Mesendoderm (in vitro differentiated cells): ENCODE measurements at regions not wholly inside any gene's neighbourhood (a gene's known extent, or its start where the extent isn't known, plus 50 kb on each side); places are given as distances from the start of the nearest gene placed in this dataset.

Source experiments
- DNase-seq: peaks from one replicate; pipeline ENCODE4 v3.0.0; 2013
- H2AK5ac ChIP-seq: 2 replicates; pipeline ENCODE4 v1.6.1; 2013; ENCODE audit warnings: low read length, inconsistent platforms
- H2BK120ac ChIP-seq: 2 replicates; pipeline ENCODE4 v1.6.1; 2013; ENCODE audit warnings: low read depth, mild to moderate bottlenecking, low read length, moderate library complexity, mixed read lengths
- H2BK15ac ChIP-seq: replicated peaks from 2 replicates; pipeline ENCODE4 v1.6.1; 2013; ENCODE audit warnings: low read depth, mild to moderate bottlenecking, moderate library complexity
- H2BK5ac ChIP-seq: 2 replicates; pipeline ENCODE4 v1.6.1; 2013; ENCODE audit warnings: low read length, inconsistent platforms
- H3K18ac ChIP-seq: 2 replicates; pipeline ENCODE4 v1.6.1; 2013; ENCODE audit warnings: mild to moderate bottlenecking, low read length, mixed read lengths
- H3K23ac ChIP-seq: one replicate; pipeline ENCODE4 v1.6.1; 2013; ENCODE audit warnings: low read length
- H3K27ac ChIP-seq: 2 replicates; pipeline ENCODE4 v1.5.1; 2013; ENCODE audit warnings: low read depth, mild to moderate bottlenecking, inconsistent platforms, low read length, moderate library complexity
- H3K27me3 ChIP-seq: 2 replicates; pipeline ENCODE4 v1.6.1; 2013; ENCODE audit warnings: low read length, control low read depth, mild to moderate bottlenecking, inconsistent platforms; ENCODE audit not compliant: insufficient read depth, poor library complexity
- H3K36me3 ChIP-seq: 2 replicates; pipeline ENCODE4 v1.6.1; 2013; ENCODE audit warnings: low read length, inconsistent platforms; ENCODE audit not compliant: control insufficient read depth, insufficient read depth
- H3K4ac ChIP-seq: one replicate; pipeline ENCODE4 v1.6.1; 2013; ENCODE audit warnings: low read depth, mild to moderate bottlenecking, low read length, moderate library complexity
- H3K4me1 ChIP-seq: 2 replicates; pipeline ENCODE4 v1.6.1; 2013; ENCODE audit warnings: low read depth, low read length, inconsistent platforms; ENCODE audit not compliant: control insufficient read depth
- H3K4me2 ChIP-seq: 2 replicates; pipeline ENCODE4 v1.6.1; 2013; ENCODE audit warnings: low read length
- H3K4me3 ChIP-seq: 2 replicates; pipeline ENCODE4 v1.5.1; 2013; ENCODE audit warnings: mild to moderate bottlenecking, low read length
- H3K56ac ChIP-seq: one replicate; pipeline ENCODE4 v1.6.1; 2013; ENCODE audit warnings: low read length
- H3K79me1 ChIP-seq: 2 replicates; pipeline ENCODE4 v1.6.1; 2013; ENCODE audit warnings: low read length, inconsistent platforms
- H3K79me2 ChIP-seq: 2 replicates; pipeline ENCODE4 v1.6.1; 2013; ENCODE audit warnings: mild to moderate bottlenecking, low read length; ENCODE audit not compliant: control insufficient read depth, insufficient read depth
- H3K9ac ChIP-seq: 2 replicates; pipeline ENCODE4 v1.6.1; 2013; ENCODE audit warnings: low read length, inconsistent platforms
- H4K5ac ChIP-seq: one replicate; pipeline ENCODE4 v1.6.1; 2013; ENCODE audit warnings: low read length
- H4K8ac ChIP-seq: one replicate; pipeline ENCODE4 v1.6.1; 2013; ENCODE audit warnings: low read depth, mild to moderate bottlenecking, control low read depth, low read length, moderate library complexity
- WGBS: extraction: QIAGEN DNeasy Blood & Tissue Kit; methylation state at CpG from one replicate; pipeline ENCODE4 v1.1.7; 2013; ENCODE audit warnings: low lambda C conversion rate, missing lambda C conversion rate; ENCODE audit not compliant: insufficient coverage; ENCODE audit errors: extremely low coverage; 5-methylcytosine and 5-hydroxymethylcytosine counted together

GRCh38 chr7:46996972-46997371 is 584.9 kb downstream of the TNS3 start:
- H3K4me2 ChIP-seq: no peak overlapping the region
- no peak overlapping the region for H4K5ac ChIP-seq
- H3K36me3 ChIP-seq: no peaks in the 10 kb centered on the region
- no CpG with 5 or more reads among the region's 3 CpGs for WGBS
- no peak overlapping the region for H3K9ac ChIP-seq
- H4K8ac ChIP-seq: no peak overlapping the region
- no peaks in the 10 kb centered on the region for H3K79me2 ChIP-seq
- H3K56ac ChIP-seq: no peak overlapping the region
- no peaks in the 10 kb centered on the region for H3K27me3 ChIP-seq
- no peaks in the 10 kb centered on the region for H3K4me1 ChIP-seq
- no peak for DNase-seq
- no peaks in the 10 kb centered on the region for H3K79me1 ChIP-seq
- no peak overlapping the region for H3K4ac ChIP-seq
- no peak overlapping the region for H2BK15ac ChIP-seq
- no peak overlapping the region for H3K18ac ChIP-seq
- no peak overlapping the region for H3K4me3 ChIP-seq
- H3K23ac ChIP-seq: no peak overlapping the region
- H2BK120ac ChIP-seq: no peak overlapping the region
- no peak overlapping the region for H2BK5ac ChIP-seq
- H2AK5ac ChIP-seq: no peak overlapping the region
- no peak overlapping the region for H3K27ac ChIP-seq

DNA sequence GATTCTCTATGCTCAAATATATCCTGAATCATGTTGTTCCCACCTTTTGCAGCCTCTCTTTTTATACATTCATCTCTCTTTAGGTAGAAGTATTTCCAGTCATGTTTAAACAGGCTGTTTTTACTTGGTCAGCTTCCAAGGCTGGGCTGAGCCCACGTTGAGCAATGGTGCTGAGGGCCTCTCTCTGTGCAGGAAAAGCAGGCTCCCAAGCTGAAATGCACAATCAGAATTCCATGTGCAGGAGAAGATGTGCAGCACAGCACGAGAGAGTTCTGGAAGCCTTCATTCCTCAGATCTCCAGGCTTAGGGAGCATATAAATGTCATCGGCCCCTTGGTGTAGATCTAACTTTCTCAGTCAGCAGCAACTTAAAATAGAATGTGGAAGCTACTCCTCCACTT is 588.5 kb downstream of the TNS3 start:
- H3K56ac ChIP-seq: no peak overlapping the region
- no CpG with 5 or more reads among the region's 3 CpGs for WGBS
- H3K9ac ChIP-seq: no peak overlapping the region
- H3K4me1 ChIP-seq: no peaks in the 10 kb centered on the region
- H3K36me3 ChIP-seq: no peaks in the 10 kb centered on the region
- H4K8ac ChIP-seq: no peak overlapping the region
- no peak overlapping the region for H3K4ac ChIP-seq
- no peak overlapping the region for H2BK120ac ChIP-seq
- H2BK15ac ChIP-seq: no peak overlapping the region
- no peak overlapping the region for H3K4me2 ChIP-seq
- H3K18ac ChIP-seq: no peak overlapping the region
- no peak overlapping the region for H3K27ac ChIP-seq
- no peak overlapping the region for H2AK5ac ChIP-seq
- no peak overlapping the region for H2BK5ac ChIP-seq
- no peak for DNase-seq
- no peak overlapping the region for H3K4me3 ChIP-seq
- no peak overlapping the region for H4K5ac ChIP-seq
- no peak overlapping the region for H3K23ac ChIP-seq
- H3K79me2 ChIP-seq: no peaks in the 10 kb centered on the region
- H3K79me1 ChIP-seq: no peaks in the 10 kb centered on the region
- no peaks in the 10 kb centered on the region for H3K27me3 ChIP-seq

DNA sequence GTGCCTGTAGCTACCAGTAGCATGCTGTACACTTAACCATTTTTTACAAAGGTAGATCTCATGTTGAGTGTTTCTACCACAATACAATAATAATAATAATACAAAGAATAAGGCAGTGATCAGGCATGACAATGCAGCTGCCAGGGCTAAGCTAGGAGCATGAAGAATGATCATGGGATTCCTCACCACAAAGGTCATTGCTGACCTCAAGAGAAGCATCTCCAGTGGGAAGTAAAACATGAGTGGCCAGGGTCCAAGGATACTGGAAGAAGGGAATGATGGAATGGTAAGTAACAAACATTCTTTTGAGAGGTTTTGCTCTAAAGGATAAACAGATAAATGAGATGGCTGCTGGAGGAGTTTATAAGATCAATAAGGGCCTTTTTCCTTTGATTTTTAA is 591.1 kb downstream of the TNS3 start:
- H3K23ac ChIP-seq: no peak overlapping the region
- no peak overlapping the region for H3K4me2 ChIP-seq
- H3K4me1 ChIP-seq: no peaks in the 10 kb centered on the region
- H3K79me2 ChIP-seq: no peaks in the 10 kb centered on the region
- no peak overlapping the region for H3K27ac ChIP-seq
- H4K5ac ChIP-seq: no peak overlapping the region
- no peak overlapping the region for H3K4ac ChIP-seq
- no peaks in the 10 kb centered on the region for H3K27me3 ChIP-seq
- no peak overlapping the region for H3K56ac ChIP-seq
- H3K79me1 ChIP-seq: no peaks in the 10 kb centered on the region
- no peak overlapping the region for H3K9ac ChIP-seq
- DNase-seq: no peak
- H2BK120ac ChIP-seq: no peak overlapping the region
- H3K18ac ChIP-seq: no peak overlapping the region
- no peak overlapping the region for H4K8ac ChIP-seq
- no peak overlapping the region for H2BK5ac ChIP-seq
- no peaks in the 10 kb centered on the region for H3K36me3 ChIP-seq
- H2AK5ac ChIP-seq: no peak overlapping the region
- no peak overlapping the region for H2BK15ac ChIP-seq
- H3K4me3 ChIP-seq: no peak overlapping the region

GRCh38 chr7:46989247-46989646 is 592.7 kb downstream of the TNS3 start:
- no peak overlapping the region for H3K56ac ChIP-seq
- H3K4me3 ChIP-seq: no peak overlapping the region
- no peak overlapping the region for H3K4ac ChIP-seq
- no peak overlapping the region for H2BK15ac ChIP-seq
- no peak overlapping the region for H4K5ac ChIP-seq
- no peak overlapping the region for H3K4me2 ChIP-seq
- H3K23ac ChIP-seq: no peak overlapping the region
- no peak overlapping the region for H3K27ac ChIP-seq
- no peak overlapping the region for H3K9ac ChIP-seq
- no peaks in the 10 kb centered on the region for H3K27me3 ChIP-seq
- no peak overlapping the region for H2BK5ac ChIP-seq
- H4K8ac ChIP-seq: no peak overlapping the region
- no peak overlapping the region for H3K18ac ChIP-seq
- no peaks in the 10 kb centered on the region for H3K36me3 ChIP-seq
- H3K79me2 ChIP-seq: no peaks in the 10 kb centered on the region
- H3K79me1 ChIP-seq: no peaks in the 10 kb centered on the region
- DNase-seq: no peak
- no peak overlapping the region for H2BK120ac ChIP-seq
- no peaks in the 10 kb centered on the region for H3K4me1 ChIP-seq
- H2AK5ac ChIP-seq: no peak overlapping the region

GRCh38 chr7:46982928-46983327 is 599.0 kb downstream of the TNS3 start:
- no peak overlapping the region for H3K4me2 ChIP-seq
- H3K4ac ChIP-seq: no peak overlapping the region
- H3K23ac ChIP-seq: no peak overlapping the region
- no peak overlapping the region for H3K18ac ChIP-seq
- no peaks in the 10 kb centered on the region for H3K27me3 ChIP-seq
- no peak for DNase-seq
- H3K9ac ChIP-seq: no peak overlapping the region
- H3K79me2 ChIP-seq: no peaks in the 10 kb centered on the region
- no peak overlapping the region for H2BK15ac ChIP-seq
- no peak overlapping the region for H3K4me3 ChIP-seq
- no peak overlapping the region for H2AK5ac ChIP-seq
- no peak overlapping the region for H4K5ac ChIP-seq
- H3K79me1 ChIP-seq: no peaks in the 10 kb centered on the region
- H2BK5ac ChIP-seq: no peak overlapping the region
- H3K36me3 ChIP-seq: no peaks in the 10 kb centered on the region
- no peak overlapping the region for H2BK120ac ChIP-seq
- H3K4me1 ChIP-seq: no peaks in the 10 kb centered on the region
- WGBS: no CpG with 5 or more reads among the region's 8 CpGs
- no peak overlapping the region for H3K56ac ChIP-seq
- no peak overlapping the region for H3K27ac ChIP-seq
- H4K8ac ChIP-seq: no peak overlapping the region

DNA sequence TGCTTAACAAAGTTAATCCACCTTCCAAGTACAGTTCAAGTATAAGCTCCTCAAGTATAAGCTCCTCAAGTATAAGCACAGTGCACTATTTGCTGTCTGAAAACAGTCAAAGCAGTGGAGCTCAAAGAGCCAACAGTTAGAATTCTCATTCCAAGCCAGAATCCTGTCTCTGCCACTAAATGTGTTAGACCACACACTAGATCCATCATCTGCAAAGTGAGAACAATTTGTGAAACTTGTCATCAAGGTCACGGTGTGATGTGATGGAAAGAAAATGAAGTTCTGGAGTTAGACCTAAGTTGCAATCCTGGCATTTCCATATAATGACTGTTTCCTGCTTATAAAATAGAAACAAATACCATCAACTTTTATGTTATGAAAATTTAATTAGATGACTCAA is 602.5 kb downstream of the TNS3 start:
- Histone ChIP-seq H3K4me1 (no peaks in the 10 kb centered on the region), H4K8ac (no peak overlapping the region), H3K23ac (no peak overlapping the region), H3K4me2 (no peak overlapping the region), H3K79me2 (no peaks in the 10 kb centered on the region), H3K79me1 (no peaks in the 10 kb centered on the region), H2AK5ac (no peak overlapping the region), H3K9ac (no peak overlapping the region), H2BK15ac (no peak overlapping the region), H2BK120ac (no peak overlapping the region), H3K27me3 (no peaks in the 10 kb centered on the region), H2BK5ac (no peak overlapping the region), H3K27ac (no peak overlapping the region), H4K5ac (no peak overlapping the region), H3K4me3 (no peak overlapping the region), H3K4ac (no peak overlapping the region), H3K18ac (no peak overlapping the region), H3K56ac (no peak overlapping the region), H3K36me3 (no peaks in the 10 kb centered on the region)
- no CpG with 5 or more reads among the region's 1 CpG for WGBS
- DNase-seq: no peak
